Esophagus muscularis mucosa (tissue), 4 donors: ENCODE measurements at regions not wholly inside any gene's neighbourhood (a gene's known extent, or its start where the extent isn't known, plus 50 kb on each side); places are given as distances from the start of the nearest gene placed in this dataset.

Source experiments
- CTCF ChIP-seq, 3 experiments: fragments of 200-600 bp in 2 of 3; fragments of 450-650 bp in 1 of 3; sonication (generic) in 2 of 3; IDR thresholded peaks; one replicate each; pipeline ENCODE4 v1.5.1; 2017 to 2019; ENCODE audit warnings: antibody characterized with exemption in 3 of 3, mild to moderate bottlenecking in 2 of 3, moderate library complexity in 1 of 3
- EP300 ChIP-seq: sonication (generic); formaldehyde crosslinking; IDR thresholded peaks from one replicate; pipeline ENCODE4 v1.6.1; 2017; ENCODE audit warnings: antibody characterized with exemption
- POLR2A ChIP-seq: fragments of 450-650 bp; IDR thresholded peaks from one replicate; pipeline ENCODE4 v1.6.1; 2017; ENCODE audit warnings: antibody characterized with exemption, moderate library complexity, mild to moderate bottlenecking, low read depth
- POLR2AphosphoS5 ChIP-seq, 2 donors: sonication (generic); formaldehyde crosslinking; IDR thresholded peaks; one replicate each; pipeline ENCODE4 v1.6.1; 2017; ENCODE audit warnings: antibody characterized with exemption in 2 of 2

DNA sequence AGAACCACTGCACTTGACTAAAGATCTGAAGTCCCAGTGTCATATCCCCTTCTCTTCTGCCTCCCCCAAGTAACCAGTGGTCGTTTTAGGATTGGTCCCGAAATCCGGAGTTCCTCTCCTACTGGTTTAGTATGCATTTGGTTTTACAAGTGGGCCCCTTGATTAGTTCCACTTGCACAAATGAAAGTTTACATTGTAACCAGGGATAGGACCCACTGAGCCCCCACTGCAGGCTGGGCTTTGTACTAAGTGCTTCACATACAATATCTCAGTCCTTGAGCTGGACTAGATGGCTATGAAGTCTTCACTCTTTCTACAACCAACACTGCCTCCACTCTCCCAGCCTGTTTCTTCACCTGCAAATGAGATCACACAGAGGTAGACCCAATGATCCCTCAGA is 50.4 kb downstream of the CYRIA start:
- TF ChIP-seq CTCF (IDR thresholded peaks at IDR 0.05) (no peak), POLR2AphosphoS5 (IDR thresholded peaks at IDR 0.05) (no peak), POLR2A (no peak), EP300 (no peak)
